Osteoblast (primary cell): ENCODE measurements at regions not wholly inside any gene's neighbourhood (a gene's known extent, or its start where the extent isn't known, plus 50 kb on each side); places are given as distances from the start of the nearest gene placed in this dataset.

Experiments used
- DNase-seq: peaks from one replicate; pipeline ENCODE4 v3.0.0; 2011; ENCODE audit warnings: low spot score, mixed read lengths; ENCODE audit not compliant: insufficient read length; ENCODE audit errors: missing footprints
- H2AFZ ChIP-seq: 2 replicates; pipeline ENCODE4 v1.6.0; 2011; ENCODE audit warnings: mild to moderate bottlenecking, low read length
- H3K27ac ChIP-seq: 2 replicates; pipeline ENCODE4 v1.5.1; 2011; ENCODE audit warnings: mild to moderate bottlenecking, low read depth, low read length, moderate library complexity
- H3K27me3 ChIP-seq: 2 replicates; pipeline ENCODE4 v1.6.0; 2012; ENCODE audit warnings: mild to moderate bottlenecking, control low read depth, inconsistent platforms, low read length, moderate library complexity; ENCODE audit not compliant: insufficient read depth
- H3K36me3 ChIP-seq: 2 replicates; pipeline ENCODE4 v1.5.1; 2011; ENCODE audit warnings: mild to moderate bottlenecking, low read length, control low read depth, moderate library complexity; ENCODE audit not compliant: insufficient read depth
- H3K4me1 ChIP-seq: 2 replicates; pipeline ENCODE4 v1.5.1; 2011; ENCODE audit warnings: mild to moderate bottlenecking, low read length, control low read depth, moderate library complexity; ENCODE audit not compliant: insufficient read depth
- H3K4me2 ChIP-seq: 2 replicates; pipeline ENCODE4 v1.6.0; 2011; ENCODE audit warnings: mild to moderate bottlenecking, low read length; ENCODE audit not compliant: insufficient read depth
- H3K4me3 ChIP-seq: fragments of 200-600 bp; sonication (generic); 3 replicates; pipeline ENCODE4 v1.5.1; 2012; ENCODE audit warnings: mild to moderate bottlenecking, low read length, inconsistent platforms; ENCODE audit not compliant: insufficient read depth
- H3K79me2 ChIP-seq: 2 replicates; pipeline ENCODE4 v1.6.0; 2012; ENCODE audit warnings: mild to moderate bottlenecking, low read length, control low read depth, inconsistent platforms; ENCODE audit not compliant: insufficient read depth
- H3K9me3 ChIP-seq: 2 replicates; pipeline ENCODE4 v1.5.1; 2011; ENCODE audit warnings: low read depth, low read length, control low read depth
- H4K20me1 ChIP-seq: 2 replicates; pipeline ENCODE4 v1.6.0; 2012; ENCODE audit warnings: mild to moderate bottlenecking, low read length, control low read depth; ENCODE audit not compliant: insufficient read depth
- CTCF ChIP-seq: IDR thresholded peaks from 2 replicates; pipeline ENCODE4 v1.5.1; 2011; ENCODE audit warnings: mild to moderate bottlenecking, low read depth, low read length, moderate library complexity; ENCODE audit errors: extremely low read depth

DNA sequence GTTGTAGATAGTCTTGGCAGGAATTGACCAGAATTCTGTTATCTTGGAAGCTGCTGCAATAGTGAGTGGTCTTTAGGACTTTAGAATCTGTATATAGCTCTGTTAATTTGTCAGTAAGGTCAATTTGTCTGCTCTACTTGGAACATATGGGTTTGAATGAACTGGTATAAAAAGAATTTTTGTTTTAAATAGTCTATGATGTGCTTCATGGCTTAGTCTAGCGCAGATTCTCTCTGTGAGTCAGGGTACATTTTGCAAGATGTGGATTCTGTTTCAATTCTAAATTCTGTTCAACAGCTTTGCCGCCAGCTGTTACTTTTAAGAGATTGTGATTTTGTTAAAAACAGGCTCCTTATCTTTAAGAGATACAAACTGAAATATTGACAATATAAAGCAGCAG is 135.9 kb upstream of the AGBL1 start:
- Histone ChIP-seq H3K27me3 (no peaks in the 10 kb centered on the region), H2AFZ (no peak overlapping the region), H3K4me1 (no peaks in the 10 kb centered on the region), H3K79me2 (no peaks in the 10 kb centered on the region), H3K4me2 (no peak overlapping the region), H3K36me3 (no peaks in the 10 kb centered on the region), H3K9me3 (no peaks in the 10 kb centered on the region), H3K4me3 (no peak overlapping the region), H4K20me1 (no peaks in the 10 kb centered on the region), H3K27ac (no peak overlapping the region)
- no peak for DNase-seq
- TF ChIP-seq CTCF = no peak

GRCh38 chr15:85947021-85947420 is 132.7 kb upstream of the AGBL1 start:
- no peak for TF ChIP-seq CTCF
- Histone ChIP-seq H2AFZ (no peak overlapping the region), H3K4me2 (no peak overlapping the region), H3K79me2 (no peaks in the 10 kb centered on the region), H4K20me1 (no peaks in the 10 kb centered on the region), H3K36me3 (no peaks in the 10 kb centered on the region), H3K27ac (no peak overlapping the region), H3K4me3 (no peak overlapping the region), H3K4me1 (no peaks in the 10 kb centered on the region), H3K9me3 (no peaks in the 10 kb centered on the region), H3K27me3 (no peaks in the 10 kb centered on the region)
- DNase-seq = no peak

GRCh38 chr15:85947936-85948335 is 131.7 kb upstream of the AGBL1 start:
- Histone ChIP-seq H3K4me1 (no peaks in the 10 kb centered on the region), H3K79me2 (no peaks in the 10 kb centered on the region), H2AFZ (no peak overlapping the region), H3K27ac (no peak overlapping the region), H3K36me3 (no peaks in the 10 kb centered on the region), H3K4me3 (no peak overlapping the region), H3K4me2 (no peak overlapping the region), H4K20me1 (no peaks in the 10 kb centered on the region), H3K27me3 (no peaks in the 10 kb centered on the region), H3K9me3 (no peaks in the 10 kb centered on the region)
- DNase-seq = no peak
- no peak for TF ChIP-seq CTCF

DNA sequence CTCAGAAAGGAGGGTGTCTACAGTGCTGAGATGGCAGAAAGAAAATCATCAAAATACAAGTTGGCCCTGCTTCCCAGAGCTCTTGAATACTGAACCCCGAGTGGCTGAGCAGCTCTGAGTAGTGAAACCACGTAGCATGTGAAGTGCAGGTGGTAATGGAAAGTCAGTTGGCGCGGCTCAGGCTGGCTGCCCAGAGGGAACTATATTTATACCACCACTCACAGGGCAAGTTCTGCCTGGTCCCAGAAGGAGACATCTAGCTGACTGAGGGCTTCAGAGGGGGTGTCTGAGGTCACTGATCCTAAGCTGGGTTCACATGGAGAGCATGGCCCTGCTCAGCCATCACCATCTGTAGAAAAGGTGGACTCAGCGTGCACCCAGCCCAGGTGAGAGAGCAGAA is 129.6 kb upstream of the AGBL1 start:
- Histone ChIP-seq H2AFZ (no peak overlapping the region), H3K4me1 (no peaks in the 10 kb centered on the region), H3K27ac (no peak overlapping the region), H4K20me1 (no peaks in the 10 kb centered on the region), H3K36me3 (no peaks in the 10 kb centered on the region), H3K27me3 (no peaks in the 10 kb centered on the region), H3K4me2 (no peak overlapping the region), H3K79me2 (no peaks in the 10 kb centered on the region), H3K4me3 (no peak overlapping the region), H3K9me3 (no peaks in the 10 kb centered on the region)
- no peak for DNase-seq
- TF ChIP-seq CTCF = no peak
